Mesenchymal stem cell (in vitro differentiated cells and primary cell): ENCODE measurements at regions not wholly inside any gene's neighbourhood (a gene's known extent, or its start where the extent isn't known, plus 50 kb on each side); places are given as distances from the start of the nearest gene placed in this dataset.
"Not testable (repeated sequence)": the region's sequence is repeated elsewhere in the genome, so short reads cannot be mapped to it uniquely, and the experiment has no call there.

Experiments used
- DNase-seq: peaks from one replicate; pipeline ENCODE4 v3.0.0-alpha.2; 2013
- H2AFZ ChIP-seq: one replicate; pipeline ENCODE4 v1.6.1; 2013; ENCODE audit warnings: low read depth, mild to moderate bottlenecking, control low read depth, inconsistent platforms, low read length, moderate library complexity
- H2AK5ac ChIP-seq: 2 replicates; pipeline ENCODE4 v1.6.1; 2013; ENCODE audit warnings: low read length, moderate library complexity, mild to moderate bottlenecking, inconsistent platforms; ENCODE audit not compliant: severe bottlenecking
- H2BK120ac ChIP-seq: one replicate; pipeline ENCODE4 v1.6.1; 2013; ENCODE audit warnings: low read depth, mild to moderate bottlenecking, inconsistent platforms, low read length, moderate library complexity
- H2BK12ac ChIP-seq, 2 experiments: one replicate each; pipeline ENCODE4 v1.6.1; 2013; ENCODE audit warnings: inconsistent platforms in 2 of 2, low read length in 2 of 2, mild to moderate bottlenecking in 2 of 2, moderate library complexity in 2 of 2, control low read depth in 1 of 2
- H2BK15ac ChIP-seq: one replicate; pipeline ENCODE4 v1.6.1; 2013; ENCODE audit warnings: mild to moderate bottlenecking, low read depth, inconsistent platforms; ENCODE audit not compliant: poor library complexity, severe bottlenecking
- H2BK5ac ChIP-seq: 2 replicates; pipeline ENCODE4 v1.6.1; 2013; ENCODE audit warnings: low read depth, mild to moderate bottlenecking, low read length, control low read depth, inconsistent platforms; ENCODE audit not compliant: poor library complexity, severe bottlenecking
- H3K14ac ChIP-seq, 2 experiments: one replicate each; pipeline ENCODE4 v1.6.1; 2013; ENCODE audit warnings: inconsistent platforms in 2 of 2, low read length in 2 of 2, control low read depth in 1 of 2, mild to moderate bottlenecking in 1 of 2, moderate library complexity in 1 of 2
- H3K18ac ChIP-seq, 2 experiments: one replicate each; pipeline ENCODE4 v1.6.1; 2013; ENCODE audit warnings: inconsistent platforms in 2 of 2, low read length in 2 of 2, control low read depth in 1 of 2, low read depth in 1 of 2, mild to moderate bottlenecking in 1 of 2
- H3K23ac ChIP-seq, 2 experiments: one replicate each; pipeline ENCODE4 v1.6.1; 2013; ENCODE audit warnings: inconsistent platforms in 2 of 2, low read length in 2 of 2, mild to moderate bottlenecking in 2 of 2, moderate library complexity in 2 of 2, control low read depth in 1 of 2
- H3K27ac ChIP-seq: 2 replicates; pipeline ENCODE4 v1.5.1; 2013; ENCODE audit warnings: mild to moderate bottlenecking, moderate library complexity, low read length, control low read depth, inconsistent platforms; ENCODE audit not compliant: poor library complexity, severe bottlenecking
- H3K27me3 ChIP-seq, 2 experiments: 2 replicates each; pipeline versions ENCODE4 v1.6.1 to v1.7.0; 2013; ENCODE audit warnings: low read length in 2 of 2, mild to moderate bottlenecking in 2 of 2, moderate library complexity in 2 of 2, control low read depth in 1 of 2, inconsistent platforms in 1 of 2; ENCODE audit not compliant: control insufficient read depth in 1 of 2, insufficient read depth in 1 of 2
- H3K36me3 ChIP-seq, 2 experiments: 2 replicates each; pipeline versions ENCODE4 v1.6.1 to v1.7.0; 2013; ENCODE audit warnings: low read length in 2 of 2, control low read depth in 1 of 2, inconsistent platforms in 1 of 2, low read depth in 1 of 2, mild to moderate bottlenecking in 1 of 2; ENCODE audit not compliant: insufficient read depth in 2 of 2, control insufficient read depth in 1 of 2
- H3K4ac ChIP-seq, 2 experiments: one replicate each; pipeline ENCODE4 v1.6.1; 2013; ENCODE audit warnings: inconsistent platforms in 2 of 2, low read length in 2 of 2, mild to moderate bottlenecking in 2 of 2, moderate library complexity in 2 of 2, control low read depth in 1 of 2, low read depth in 1 of 2
- H3K4me1 ChIP-seq: 2 replicates; pipeline ENCODE4 v1.6.1; 2013; ENCODE audit warnings: low read depth, low read length, control low read depth; ENCODE audit not compliant: control insufficient read depth, insufficient read depth
- H3K4me2 ChIP-seq: 2 replicates; pipeline ENCODE4 v1.6.1; 2013; ENCODE audit warnings: low read length, mild to moderate bottlenecking, inconsistent platforms; ENCODE audit not compliant: poor library complexity, severe bottlenecking
- H3K4me3 ChIP-seq, 2 experiments: 2 replicates each; pipeline versions ENCODE4 v1.5.1 to v1.7.0; 2013; ENCODE audit warnings: low read length in 2 of 2, mild to moderate bottlenecking in 2 of 2, control low read depth in 1 of 2, low read depth in 1 of 2; ENCODE audit not compliant: insufficient read depth in 1 of 2
- H3K79me1 ChIP-seq: replicated peaks from 2 replicates; pipeline ENCODE4 v1.6.1; 2013; ENCODE audit warnings: mild to moderate bottlenecking, control low read depth, low read length, inconsistent platforms; ENCODE audit not compliant: poor library complexity, severe bottlenecking
- H3K9ac ChIP-seq: 2 replicates; pipeline ENCODE4 v1.7.0; 2013; ENCODE audit warnings: mild to moderate bottlenecking, low read length, moderate library complexity
- H3K9me3 ChIP-seq: 2 replicates; pipeline ENCODE4 v1.7.0; 2013; ENCODE audit warnings: mild to moderate bottlenecking, low read length; ENCODE audit not compliant: control insufficient read depth
- H4K8ac ChIP-seq: one replicate; pipeline ENCODE4 v1.6.1; 2013; ENCODE audit warnings: inconsistent platforms, mild to moderate bottlenecking, low read length, moderate library complexity
- H4K91ac ChIP-seq: one replicate; pipeline ENCODE4 v1.6.1; 2013; ENCODE audit warnings: mild to moderate bottlenecking, low read length, inconsistent platforms
- WGBS: methylation state at CpG from one replicate; pipeline ENCODE4 v1.1.7; 2013; ENCODE audit warnings: mixed read lengths; 5-methylcytosine and 5-hydroxymethylcytosine counted together

DNA sequence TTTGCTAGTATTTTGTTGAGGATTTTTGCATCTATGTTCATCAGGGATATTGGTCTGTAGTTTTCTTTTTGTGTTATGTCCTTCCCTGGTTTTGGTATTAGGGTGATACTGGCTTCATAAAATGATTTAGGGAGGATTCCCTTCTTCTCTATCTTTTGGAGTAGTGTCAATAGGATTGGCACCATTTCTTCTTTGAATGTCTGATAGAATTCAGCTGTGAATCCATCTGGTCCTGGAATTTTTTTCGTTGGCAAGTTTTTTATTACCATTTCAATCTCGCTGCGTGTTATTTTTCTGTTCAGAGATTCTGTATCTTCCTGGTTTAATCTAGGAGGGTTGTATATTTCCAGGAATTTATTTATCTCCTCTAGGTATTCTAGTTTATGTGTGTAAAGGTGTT, 234.3 kb downstream of the OXSM start:
- H3K4me3 ChIP-seq, H3K9ac ChIP-seq, H3K23ac ChIP-seq, H2BK120ac ChIP-seq, H3K4me2 ChIP-seq, H2AFZ ChIP-seq, H4K8ac ChIP-seq, H2BK15ac ChIP-seq, H2AK5ac ChIP-seq, H3K36me3 ChIP-seq, H2BK5ac ChIP-seq, H3K79me1 ChIP-seq, H3K4ac ChIP-seq, H2BK12ac ChIP-seq, H4K91ac ChIP-seq, H3K18ac ChIP-seq, H3K27me3 ChIP-seq, H3K27ac ChIP-seq, H3K14ac ChIP-seq, DNase-seq, H3K4me1 ChIP-seq: not testable (repeated sequence)
- WGBS, result 81% methylated on average over 3 of the region's 3 CpGs
- peaks cover 51% of the 10 kb centered on the region for H3K9me3 ChIP-seq

DNA sequence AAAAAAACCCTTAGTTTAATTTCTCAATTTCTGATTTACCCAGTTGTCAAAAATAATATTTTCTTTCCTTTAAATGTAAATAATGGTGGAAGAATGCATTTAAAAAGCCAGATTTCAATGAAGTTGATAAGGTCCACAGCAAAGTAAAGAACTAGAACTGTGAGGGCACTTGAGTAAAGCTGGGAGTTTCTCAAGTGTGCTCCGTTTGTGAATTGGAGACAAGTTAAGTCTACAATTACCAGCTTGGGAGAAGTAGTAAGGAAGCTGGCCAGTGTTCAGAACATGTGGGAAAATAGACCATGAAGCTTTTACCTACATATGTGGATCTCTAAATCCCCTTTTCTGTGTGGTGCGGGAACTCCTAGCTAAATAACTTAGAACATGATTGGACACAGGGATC, 239.4 kb downstream of the OXSM start:
- no peak overlapping the region for H2BK5ac ChIP-seq
- H2BK120ac ChIP-seq, result no peak overlapping the region
- H3K4me1 ChIP-seq, result no peaks in the 10 kb centered on the region
- no peak overlapping the region for H3K14ac ChIP-seq
- no peak overlapping the region for H2AK5ac ChIP-seq
- WGBS, result 82% methylated on average over 2 of the region's 2 CpGs
- H3K18ac ChIP-seq, result no peak overlapping the region
- H3K4me3 ChIP-seq, result no peak overlapping the region
- H3K23ac ChIP-seq, result no peak overlapping the region
- no peak overlapping the region for H4K91ac ChIP-seq
- H2AFZ ChIP-seq, result no peak overlapping the region
- no peaks in the 10 kb centered on the region for H3K36me3 ChIP-seq
- no peak overlapping the region for H3K9ac ChIP-seq
- DNase-seq, result no peak
- H3K4me2 ChIP-seq, result no peak overlapping the region
- H4K8ac ChIP-seq, result no peak overlapping the region
- no peak overlapping the region for H2BK15ac ChIP-seq
- no peaks in the 10 kb centered on the region for H3K79me1 ChIP-seq
- no peaks in the 10 kb centered on the region for H3K27me3 ChIP-seq
- H3K9me3 ChIP-seq, result peaks cover 46% of the 10 kb centered on the region
- H3K4ac ChIP-seq, result no peak overlapping the region
- H2BK12ac ChIP-seq, result no peak overlapping the region
- no peak overlapping the region for H3K27ac ChIP-seq

DNA sequence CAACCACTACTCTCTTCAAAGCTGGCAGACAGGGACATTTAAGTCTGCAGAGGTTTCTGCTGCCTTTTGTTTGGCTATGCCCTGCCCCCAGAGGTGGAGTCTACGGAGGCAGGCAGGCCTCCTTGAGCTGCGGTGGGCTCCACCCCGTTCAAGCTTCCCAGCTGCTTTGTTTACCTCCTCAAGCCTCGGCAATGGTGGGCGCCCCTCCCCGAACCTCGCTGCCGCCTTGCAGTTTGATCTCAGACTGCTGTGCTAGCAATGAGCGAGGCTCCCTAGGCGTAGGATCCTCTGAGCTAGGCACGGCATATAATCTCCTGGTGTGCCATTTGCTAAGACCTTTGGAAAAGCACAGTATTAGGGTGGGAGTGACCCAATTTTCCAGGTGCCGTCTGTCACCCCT, 252.2 kb downstream of the OXSM start:
- H3K9ac ChIP-seq, H4K91ac ChIP-seq, H3K4ac ChIP-seq, H4K8ac ChIP-seq, H3K27me3 ChIP-seq, H2AK5ac ChIP-seq, H2BK15ac ChIP-seq, H2AFZ ChIP-seq, H2BK120ac ChIP-seq, H3K14ac ChIP-seq, H3K79me1 ChIP-seq, H3K4me3 ChIP-seq, H3K4me2 ChIP-seq, H3K36me3 ChIP-seq, H3K27ac ChIP-seq, H3K18ac ChIP-seq, H3K4me1 ChIP-seq, DNase-seq, H2BK5ac ChIP-seq, H2BK12ac ChIP-seq, H3K23ac ChIP-seq: not testable (repeated sequence)
- H3K9me3 ChIP-seq, result peaks cover 22% of the 10 kb centered on the region
- WGBS, result 81% methylated on average over 12 of the region's 12 CpGs

DNA sequence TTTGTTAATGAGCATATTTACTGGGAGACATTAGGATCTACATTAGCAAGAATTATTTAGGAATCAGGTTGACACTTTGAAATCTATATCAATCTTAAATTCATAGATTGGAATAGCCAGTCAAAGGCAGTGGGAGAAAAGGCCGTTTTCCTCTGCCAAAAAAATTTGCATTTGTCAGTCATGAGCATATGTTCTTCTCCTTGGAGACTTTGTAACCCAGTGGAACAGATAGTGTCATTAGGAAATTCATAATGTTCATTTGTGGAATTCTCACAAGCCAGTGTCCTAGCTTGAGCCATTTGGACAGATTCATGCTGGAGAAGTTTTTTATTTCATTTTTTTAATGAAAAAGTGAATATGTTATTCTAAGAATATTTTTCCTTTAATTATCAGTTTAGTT, 260.1 kb downstream of the OXSM start:
- H2AK5ac ChIP-seq, result no peak overlapping the region
- H3K9ac ChIP-seq, result no peak overlapping the region
- no peak overlapping the region for H4K8ac ChIP-seq
- H2BK12ac ChIP-seq, result no peak overlapping the region
- no peaks in the 10 kb centered on the region for H3K27me3 ChIP-seq
- H4K91ac ChIP-seq, result no peak overlapping the region
- H3K4me3 ChIP-seq, result no peak overlapping the region
- no peak overlapping the region for H2BK5ac ChIP-seq
- no peak overlapping the region for H3K4ac ChIP-seq
- H2AFZ ChIP-seq, result no peak overlapping the region
- H3K4me1 ChIP-seq, result no peaks in the 10 kb centered on the region
- H3K36me3 ChIP-seq, result no peaks in the 10 kb centered on the region
- no peak overlapping the region for H3K23ac ChIP-seq
- 50% methylated on average over 1 of the region's 1 CpG for WGBS
- H2BK15ac ChIP-seq, result no peak overlapping the region
- no peak overlapping the region for H3K4me2 ChIP-seq
- no peak overlapping the region for H3K18ac ChIP-seq
- no peaks in the 10 kb centered on the region for H3K79me1 ChIP-seq
- H3K27ac ChIP-seq, result no peak overlapping the region
- no peak overlapping the region for H3K14ac ChIP-seq
- no peak for DNase-seq
- H2BK120ac ChIP-seq, result no peak overlapping the region
- peaks cover 34% of the 10 kb centered on the region for H3K9me3 ChIP-seq
